ENCODE measurements at regions not wholly inside any gene's neighbourhood (a gene's known extent, or its start where the extent isn't known, plus 50 kb on each side); places are given as distances from the start of the nearest gene placed in this dataset.
"Not testable (repeated sequence)": the region's sequence is repeated elsewhere in the genome, so short reads cannot be mapped to it uniquely, and the experiment has no call there.

- DNase-seq (ENCODE audit: low read depth in 2 of 2) = no peak
These were observed 402.0 kb upstream of the SLC35B3 start for GRCh38 chr6:8837343-8837742.

DNA sequence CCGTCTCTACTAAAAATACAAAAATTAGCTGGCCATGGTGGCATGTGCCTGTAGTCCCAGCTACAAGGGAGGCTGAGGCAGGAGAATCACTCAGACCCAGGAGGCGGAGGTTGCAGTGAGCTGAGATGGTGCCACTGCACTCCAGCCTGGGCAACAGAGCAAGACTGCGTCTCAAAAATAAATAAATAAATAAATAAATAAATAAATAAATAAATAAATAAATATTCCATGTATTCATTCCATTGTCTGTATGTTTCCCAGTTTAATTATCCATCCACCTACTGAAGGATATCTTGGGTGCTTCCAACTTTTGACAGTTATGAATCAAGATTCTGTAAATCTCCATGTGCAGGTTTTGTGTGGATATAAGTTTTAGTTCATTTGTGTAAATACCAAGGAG, 397.4 kb upstream of the SLC35B3 start:
- DNase-seq (ENCODE audit: low read depth in 2 of 2) = not testable (repeated sequence)

DNA sequence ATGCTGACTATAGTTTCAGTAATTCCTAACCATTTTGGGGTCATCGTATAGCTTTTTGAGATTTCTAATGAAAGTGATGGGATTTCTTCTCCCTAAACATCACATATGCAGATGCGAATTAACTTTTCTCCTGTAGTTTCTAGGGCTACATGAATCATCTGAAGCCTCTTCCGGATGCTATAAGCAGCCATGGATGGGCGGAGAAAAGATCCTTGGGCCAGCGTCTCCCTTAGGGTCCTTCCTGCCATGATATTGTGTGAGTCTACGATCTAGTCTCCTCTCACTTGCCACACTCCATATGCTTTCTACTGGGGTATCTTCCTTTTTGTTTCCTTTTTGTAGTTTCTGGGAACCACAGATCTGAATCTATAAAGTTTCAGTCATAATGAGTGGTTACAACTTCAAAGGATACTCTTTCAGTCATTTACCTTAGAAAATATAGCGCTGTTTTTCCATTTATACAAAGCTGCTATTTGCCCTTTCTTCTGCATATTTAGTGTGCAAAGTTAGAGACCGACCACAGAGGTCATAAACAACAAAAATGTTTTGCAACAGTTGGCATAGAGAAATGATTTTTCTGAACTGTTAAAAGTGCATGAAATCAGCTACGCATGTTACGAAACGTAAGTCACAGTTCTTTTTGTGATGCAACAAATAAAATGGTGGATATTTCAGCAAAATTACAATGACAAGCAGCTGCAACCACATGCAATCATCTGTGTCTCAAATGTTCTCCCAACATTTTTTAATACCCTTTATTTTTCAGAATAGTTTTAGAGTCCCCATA, 396.2 kb upstream of the SLC35B3 start:
- no peak for DNase-seq (ENCODE audit: low read depth in 2 of 2)

- DNase-seq (ENCODE audit: low read depth in 2 of 2) = no peak
These were observed 395.4 kb upstream of the SLC35B3 start for GRCh38 chr6:8830794-8831193.

DNA sequence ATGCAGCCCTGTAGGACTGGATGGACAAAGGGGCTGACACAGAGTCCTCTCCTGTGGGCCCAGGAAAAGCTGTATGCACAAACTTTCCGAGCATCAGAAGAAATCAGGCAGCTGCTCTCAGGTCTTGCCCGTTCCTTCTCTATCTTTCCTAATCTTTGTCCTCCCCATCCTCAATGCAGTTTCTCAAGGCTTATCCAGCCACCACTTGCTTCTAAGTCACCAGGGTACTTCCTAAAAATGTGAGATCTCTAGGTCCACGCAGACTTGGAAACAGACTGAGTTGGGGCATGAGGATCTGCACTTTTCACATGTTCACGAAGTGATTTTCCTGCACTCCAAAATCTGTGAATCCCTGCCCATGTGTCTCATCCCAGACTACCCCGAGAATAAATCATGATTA, 394.5 kb upstream of the SLC35B3 start:
- no peak for DNase-seq (ENCODE audit: low read depth in 2 of 2)

DNA sequence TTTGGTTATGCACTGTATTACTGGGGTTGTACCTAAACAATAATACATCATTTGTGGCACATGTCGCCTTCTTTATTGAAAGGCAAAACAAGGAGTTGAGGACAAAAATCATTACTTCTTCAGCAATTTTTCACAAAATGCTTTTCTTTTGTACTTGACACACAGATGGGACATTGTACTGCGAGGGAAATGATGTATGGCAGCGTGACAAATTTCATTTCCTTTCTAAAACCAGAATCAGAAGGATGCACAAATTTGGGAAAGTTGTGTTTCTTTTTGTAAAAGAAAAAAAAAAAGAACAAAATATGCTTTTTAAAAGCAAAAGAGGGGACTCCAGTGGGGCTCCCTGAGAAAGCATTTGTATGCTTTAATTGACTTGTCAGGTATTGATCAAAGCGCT, 394.0 kb upstream of the SLC35B3 start:
- no peak for DNase-seq (ENCODE audit: low read depth in 2 of 2)

DNA sequence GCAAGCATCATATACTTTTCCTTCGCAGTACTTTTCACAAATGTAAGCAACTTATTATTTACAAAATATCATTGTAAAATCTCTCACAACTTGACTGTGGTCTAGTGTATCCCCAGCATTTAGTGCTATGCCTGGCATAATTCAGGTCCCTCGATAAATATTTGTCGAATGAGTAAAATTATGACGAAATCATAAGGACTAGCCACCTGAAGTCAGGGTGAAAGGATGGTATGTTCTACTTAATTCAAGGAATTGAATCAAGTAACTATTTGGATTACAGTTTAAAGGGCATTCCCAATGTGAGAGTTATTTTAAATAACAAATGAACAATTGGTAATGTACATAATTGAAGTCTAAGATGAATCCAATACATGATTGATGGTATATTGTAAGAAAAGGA, 393.0 kb upstream of the SLC35B3 start:
- no peak for DNase-seq (ENCODE audit: low read depth in 2 of 2)

DNA sequence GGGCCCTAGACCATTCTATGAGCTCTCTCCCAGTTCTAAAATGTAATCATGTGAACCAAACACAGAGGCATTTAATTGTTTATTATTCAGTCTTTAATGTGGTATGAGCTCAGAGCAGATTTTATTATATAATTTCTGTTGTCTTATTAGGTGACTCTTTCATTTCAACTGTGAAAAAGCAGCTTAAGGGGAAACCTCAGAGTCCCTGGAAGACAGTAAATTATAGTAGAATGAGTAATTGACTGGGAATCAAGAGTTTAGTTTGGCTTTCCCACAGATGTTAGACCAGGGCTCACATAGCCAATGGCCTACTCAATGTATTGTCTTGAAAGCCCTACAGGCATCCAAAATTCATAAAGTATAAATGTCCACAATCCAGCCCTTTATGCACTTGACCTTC, 390.4 kb upstream of the SLC35B3 start:
- DNase-seq (ENCODE audit: low read depth in 2 of 2) = no peak

DNA sequence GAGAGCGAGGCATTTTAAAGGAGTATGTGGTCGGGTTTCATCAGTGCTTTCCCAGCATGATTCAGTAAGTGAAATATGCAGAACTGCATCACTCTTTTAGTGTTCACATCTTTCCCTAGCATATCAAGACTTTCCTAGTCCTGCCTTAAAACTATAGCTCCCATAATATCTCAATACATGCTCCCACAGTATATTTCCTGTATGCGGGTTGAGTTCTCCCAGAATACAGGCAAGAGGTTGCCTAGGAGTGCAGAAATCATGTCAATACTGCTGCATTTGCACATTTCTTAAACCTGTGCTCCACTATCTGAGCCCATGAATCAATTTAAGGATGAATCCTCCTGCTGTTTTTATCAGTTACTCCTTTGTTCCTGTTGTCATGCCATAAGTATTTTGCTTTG, 386.6 kb upstream of the SLC35B3 start:
- DNase-seq (ENCODE audit: low read depth in 2 of 2) = no peak

DNA sequence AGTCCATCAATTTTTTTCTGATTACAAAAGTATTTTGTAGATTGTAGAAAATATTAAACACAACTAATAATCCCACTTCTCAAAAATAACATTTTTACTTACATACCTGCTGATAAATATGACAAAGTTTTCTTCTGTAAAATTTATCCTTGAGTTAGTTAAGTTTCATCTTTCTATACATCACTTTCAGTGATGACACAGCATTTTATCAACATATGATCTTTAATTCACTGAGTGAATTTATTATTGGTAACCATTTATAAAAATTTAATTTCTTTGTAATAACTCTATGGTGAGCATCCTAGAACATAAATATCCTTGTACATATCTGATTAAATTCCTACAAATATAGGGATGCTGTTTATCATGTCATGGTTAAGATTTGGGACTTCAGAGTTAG, 385.0 kb upstream of the SLC35B3 start:
- no peak for DNase-seq (ENCODE audit: low read depth in 2 of 2)

DNA sequence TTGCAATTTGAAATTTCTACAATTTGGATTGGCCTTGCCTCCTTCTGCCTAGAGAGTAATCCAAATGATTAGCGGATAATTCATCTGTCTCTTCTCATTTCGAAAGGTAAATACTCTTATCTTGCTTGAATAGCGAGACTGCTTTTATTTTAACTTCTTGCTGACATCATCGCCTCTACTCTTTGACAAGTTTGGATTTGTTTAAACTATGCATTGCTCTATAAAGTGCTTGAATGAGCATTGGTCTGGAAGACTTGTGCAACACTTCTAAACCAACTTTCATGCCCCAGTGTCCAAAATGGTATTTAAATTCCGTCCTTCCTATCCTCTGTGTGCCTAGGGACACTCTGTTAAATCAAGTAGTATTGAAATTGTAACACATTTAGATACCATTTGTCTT, 384.1 kb upstream of the SLC35B3 start:
- DNase-seq (ENCODE audit: low read depth in 2 of 2) = no peak

DNA sequence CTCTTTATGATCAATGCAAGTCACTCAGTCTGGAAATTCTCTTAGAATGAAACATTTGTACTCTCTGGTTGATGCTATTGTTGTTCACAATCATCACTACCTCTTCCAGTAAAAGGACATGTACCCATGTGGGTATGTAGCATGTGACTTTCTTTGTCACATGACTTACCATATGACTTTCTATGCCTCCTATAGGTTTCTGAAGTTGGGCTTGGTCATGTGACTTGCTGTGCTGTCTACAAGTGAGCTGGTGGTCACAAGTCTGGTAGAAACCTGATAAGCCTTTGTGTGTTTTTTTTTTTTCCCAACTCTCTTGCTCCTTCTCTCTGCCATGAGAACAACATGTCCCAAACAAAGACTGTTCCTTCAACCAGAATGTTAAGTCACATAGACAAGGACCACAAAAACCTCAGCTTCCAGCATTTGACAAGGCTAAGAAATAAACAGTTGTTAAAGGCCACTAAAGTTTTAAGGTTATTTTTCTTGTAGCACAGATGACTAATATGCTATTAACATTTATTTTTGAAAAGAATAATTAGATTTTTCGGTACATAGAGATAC, 379.2 kb upstream of the SLC35B3 start:
- no peak for DNase-seq (ENCODE audit: low read depth in 2 of 2)

GRCh38 chr6:8810325-8810724, 375.0 kb upstream of the SLC35B3 start:
- DNase-seq (ENCODE audit: low read depth in 2 of 2) = no peak

DNA sequence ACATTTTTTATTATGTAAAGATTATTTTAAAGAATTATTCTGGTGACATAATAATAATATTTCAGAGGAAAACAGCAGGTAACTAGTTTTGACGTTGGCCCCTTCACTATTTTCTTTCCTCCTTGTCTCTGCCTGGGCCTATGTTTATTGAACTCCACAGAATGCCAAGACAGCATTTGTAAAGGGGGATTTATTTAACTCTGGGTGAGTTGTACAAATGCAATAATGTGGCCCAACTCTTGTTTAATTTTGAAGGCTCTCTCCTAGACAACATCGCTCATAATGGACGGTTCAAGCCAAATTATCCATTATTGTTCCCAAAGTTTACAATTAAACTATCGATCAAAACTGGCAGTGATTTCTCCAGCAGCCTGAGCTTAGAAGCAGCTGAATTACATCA, 374.3 kb upstream of the SLC35B3 start:
- no peak for DNase-seq (ENCODE audit: low read depth in 2 of 2)

DNA sequence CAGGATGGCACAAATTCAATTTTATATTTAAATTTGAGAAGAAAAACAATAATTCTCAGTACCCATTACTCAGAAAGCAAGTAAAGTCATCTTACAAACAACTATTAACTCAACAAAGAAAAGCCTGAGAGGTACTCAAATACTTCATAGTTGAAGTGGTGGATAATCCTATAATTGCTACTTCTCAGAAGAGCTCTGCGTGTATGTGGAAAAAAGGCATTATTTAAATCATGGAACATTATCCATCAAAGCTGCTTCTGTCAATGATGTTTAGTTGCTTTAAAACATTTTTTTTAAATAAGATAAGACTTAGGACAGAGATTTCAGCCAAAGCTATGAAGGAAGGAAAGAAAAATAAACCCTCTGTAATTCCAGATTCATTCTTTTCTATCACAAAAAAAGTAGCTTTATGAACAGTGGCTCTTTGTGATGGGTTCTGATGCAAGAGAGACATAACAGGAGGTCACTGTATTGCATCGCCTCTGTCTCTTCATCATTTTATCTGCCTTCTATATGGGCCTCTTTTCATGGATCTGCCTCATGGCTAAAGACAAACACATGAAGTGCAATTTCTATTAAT, 367.9 kb upstream of the SLC35B3 start:
- no peak for DNase-seq (ENCODE audit: low read depth in 2 of 2)

GRCh38 chr6:8802397-8802796, 367.1 kb upstream of the SLC35B3 start:
- not testable (repeated sequence) for DNase-seq (ENCODE audit: low read depth in 2 of 2)

DNA sequence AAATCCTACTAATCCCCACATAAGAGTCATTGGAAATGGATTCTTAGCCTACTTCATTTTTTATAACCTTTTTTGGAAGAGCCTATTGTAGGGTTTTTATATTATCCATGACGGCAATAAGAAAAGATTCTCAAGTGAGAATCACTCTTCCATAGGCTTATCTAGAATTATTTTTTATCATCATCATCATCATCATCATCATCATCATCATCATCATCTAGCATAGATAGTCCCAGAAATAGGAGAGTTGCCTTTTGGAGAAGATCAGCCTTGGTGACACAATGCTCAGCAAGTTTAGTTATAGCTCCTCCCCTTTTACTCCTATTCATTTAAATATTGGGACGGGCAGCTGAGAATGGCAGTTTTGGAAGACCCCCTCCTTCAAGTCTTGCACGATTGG, 359.1 kb upstream of the SLC35B3 start:
- no peak for DNase-seq (ENCODE audit: low read depth in 2 of 2)

- DNase-seq (ENCODE audit: low read depth in 2 of 2) = no peak
These were observed 354.5 kb upstream of the SLC35B3 start for GRCh38 chr6:8789878-8790277.

DNA sequence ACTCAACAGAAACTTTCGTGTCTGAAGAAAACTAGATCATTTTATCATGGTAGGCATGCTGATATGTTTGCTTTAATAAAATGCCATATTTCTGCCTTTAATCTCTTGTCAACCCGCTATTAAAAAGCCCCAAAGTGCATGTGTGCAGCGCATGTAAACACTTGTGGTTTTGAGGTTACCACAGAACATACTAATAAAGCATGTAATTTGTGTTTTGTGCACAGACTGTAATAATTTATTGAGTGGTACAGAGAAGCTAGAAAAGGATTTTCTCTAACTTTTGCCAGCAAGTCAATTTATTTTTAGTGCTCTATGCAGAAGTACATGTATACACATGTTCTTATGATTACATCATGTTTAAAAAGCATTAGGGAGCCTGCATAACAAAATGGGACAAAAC, 349.9 kb upstream of the SLC35B3 start:
- no peak for DNase-seq (ENCODE audit: low read depth in 2 of 2)

DNA sequence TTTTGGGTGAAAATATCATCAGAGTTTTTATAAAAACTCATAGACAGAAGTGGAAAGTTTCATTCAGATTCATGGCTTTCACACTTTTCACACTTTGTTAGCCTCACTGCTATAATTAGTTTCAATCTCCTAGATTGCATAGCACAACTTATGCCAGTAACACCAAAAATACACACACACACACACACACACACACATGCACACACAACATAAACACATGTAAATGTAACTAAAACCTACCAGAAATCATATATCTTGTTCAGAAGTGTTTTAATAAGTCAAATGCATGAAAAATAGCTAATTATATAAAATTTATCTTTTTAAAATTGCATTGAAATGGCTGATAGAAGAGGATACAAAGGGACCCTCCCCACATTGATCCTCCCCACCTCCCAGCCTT, 347.8 kb upstream of the SLC35B3 start:
- DNase-seq (ENCODE audit: low read depth in 2 of 2) = no peak

GRCh38 chr6:8780653-8781052, 345.3 kb upstream of the SLC35B3 start:
- DNase-seq (ENCODE audit: low read depth in 2 of 2) = no peak

DNA sequence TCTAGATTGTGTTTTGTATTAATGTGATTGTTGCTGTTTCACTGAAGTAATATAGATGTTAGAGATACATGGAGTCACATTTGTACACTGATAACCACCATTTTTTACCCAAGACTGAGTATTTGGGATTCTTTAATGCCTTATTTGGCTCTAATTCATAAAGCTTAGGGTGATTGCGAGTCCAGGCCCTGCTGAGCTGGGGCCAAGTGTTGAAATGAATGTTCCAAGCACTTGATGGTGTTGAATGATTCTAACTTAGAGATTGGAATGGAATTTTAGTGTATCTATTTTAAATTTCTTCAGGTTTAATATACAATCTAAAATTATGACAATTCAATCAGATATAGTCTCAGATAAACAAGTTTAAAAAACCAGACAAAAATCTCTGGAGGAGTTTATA, 329.4 kb upstream of the SLC35B3 start:
- DNase-seq (ENCODE audit: low read depth in 2 of 2) = no peak

DNA sequence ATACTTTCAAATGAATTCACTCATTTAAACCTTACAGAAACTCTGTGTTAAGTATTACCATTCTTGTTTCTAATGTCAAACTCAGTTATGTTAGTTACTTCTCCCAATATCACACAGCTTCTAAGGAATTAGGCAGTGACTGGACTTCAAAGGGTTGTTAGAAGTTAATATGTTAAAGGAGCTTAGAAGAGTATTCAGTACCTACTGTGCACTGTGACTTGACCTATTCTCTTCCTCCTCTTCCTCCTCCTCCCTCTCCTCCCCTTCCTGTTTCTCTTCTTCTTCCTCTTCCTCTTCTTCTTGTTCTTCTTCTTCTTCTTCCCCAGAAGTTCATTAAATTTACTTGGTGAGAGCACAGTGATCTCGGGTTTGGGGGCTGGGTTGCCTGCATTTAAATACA, 325.6 kb upstream of the SLC35B3 start:
- no peak for DNase-seq (ENCODE audit: low read depth in 2 of 2)

DNA sequence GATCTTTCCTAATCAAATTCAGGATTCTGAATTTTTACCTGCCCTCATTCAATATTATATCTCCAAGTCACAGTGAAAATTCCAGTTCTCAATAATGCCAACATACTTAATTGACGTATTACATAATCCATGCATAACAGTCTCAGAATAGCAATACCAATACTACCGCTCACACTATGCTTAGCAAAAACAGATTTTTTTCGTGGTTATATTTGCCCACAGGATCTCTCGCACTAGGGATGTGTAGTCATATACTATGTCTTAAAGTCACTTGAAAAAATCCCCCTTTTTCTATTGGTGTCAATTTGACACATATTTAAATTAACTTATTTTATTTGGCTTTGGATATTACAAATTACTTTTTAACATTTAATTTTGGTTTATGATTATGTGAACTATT, 323.1 kb upstream of the SLC35B3 start:
- no peak for DNase-seq (ENCODE audit: low read depth in 2 of 2)
